Gastrocnemius medialis (tissue), 4 donors: ENCODE measurements at regions not wholly inside any gene's neighbourhood (a gene's known extent, or its start where the extent isn't known, plus 50 kb on each side); places are given as distances from the start of the nearest gene placed in this dataset.

Experiments used
- POLR2A ChIP-seq, 2 donors: fragments of 450-650 bp; IDR thresholded peaks; one replicate each; pipeline ENCODE4 v1.6.1; 2017; ENCODE audit warnings: antibody characterized with exemption in 2 of 2, mild to moderate bottlenecking in 2 of 2, moderate library complexity in 2 of 2
- TF ChIP-seq, protein P1 (sequence below), 5 experiments: fragments of 450-650 bp in 3 of 5; fragments of 200-600 bp in 2 of 5; sonication (generic) in 2 of 5; IDR thresholded peaks in 4 of 5; conservative IDR thresholded peaks in 1 of 5; 1 replicate in 4 of 5; 2 replicates in 1 of 5; pipeline ENCODE4 v1.5.1; 2016 to 2019; ENCODE audit warnings: antibody characterized with exemption in 5 of 5, mild to moderate bottlenecking in 3 of 5, moderate library complexity in 3 of 5

DNA sequence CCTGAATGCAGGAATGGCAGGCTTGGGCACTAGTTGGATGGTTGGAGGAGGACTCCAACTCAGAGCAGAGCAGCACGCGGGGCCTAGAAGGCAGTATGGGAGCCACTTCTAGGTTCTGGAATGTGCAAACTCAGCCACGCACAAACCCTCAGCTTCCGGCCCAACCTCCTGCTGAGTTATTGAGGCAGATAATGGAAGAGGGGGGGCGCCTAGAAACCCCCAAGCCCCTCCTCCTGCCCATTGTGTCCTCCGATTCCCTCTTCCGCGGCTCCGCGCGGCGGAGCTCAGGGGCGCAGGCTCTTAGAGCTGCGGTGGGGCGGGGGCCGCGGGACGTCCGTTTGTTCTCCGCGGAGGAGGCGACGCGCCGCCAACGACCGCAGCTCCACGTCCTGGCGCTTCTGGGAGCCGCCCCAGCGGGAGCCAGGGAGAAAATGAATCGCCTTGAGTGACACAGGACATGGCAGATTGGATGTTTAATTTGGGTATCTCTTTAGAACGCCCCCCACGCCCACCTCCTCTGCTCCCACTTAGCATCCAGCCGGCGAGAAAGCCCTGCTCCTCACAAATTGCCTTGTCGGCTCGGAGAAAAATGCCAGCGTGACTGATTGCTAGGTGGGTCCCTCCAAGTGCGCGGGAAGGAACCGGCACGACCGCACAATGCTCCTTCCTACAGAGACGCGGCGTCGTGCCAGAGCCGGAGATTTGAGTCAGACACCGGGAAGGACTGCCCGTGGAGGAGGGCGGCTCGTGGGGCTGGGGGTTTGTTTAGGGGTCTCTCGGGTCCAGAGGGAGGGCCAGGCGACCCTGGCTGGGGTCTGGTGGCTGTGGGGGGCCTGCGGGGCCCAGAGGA, 144.6 kb downstream of the NECTIN1 start:
- no peak for TF ChIP-seq POLR2A (IDR thresholded peaks at IDR 0.05)
- TF ChIP-seq, protein P1, sequence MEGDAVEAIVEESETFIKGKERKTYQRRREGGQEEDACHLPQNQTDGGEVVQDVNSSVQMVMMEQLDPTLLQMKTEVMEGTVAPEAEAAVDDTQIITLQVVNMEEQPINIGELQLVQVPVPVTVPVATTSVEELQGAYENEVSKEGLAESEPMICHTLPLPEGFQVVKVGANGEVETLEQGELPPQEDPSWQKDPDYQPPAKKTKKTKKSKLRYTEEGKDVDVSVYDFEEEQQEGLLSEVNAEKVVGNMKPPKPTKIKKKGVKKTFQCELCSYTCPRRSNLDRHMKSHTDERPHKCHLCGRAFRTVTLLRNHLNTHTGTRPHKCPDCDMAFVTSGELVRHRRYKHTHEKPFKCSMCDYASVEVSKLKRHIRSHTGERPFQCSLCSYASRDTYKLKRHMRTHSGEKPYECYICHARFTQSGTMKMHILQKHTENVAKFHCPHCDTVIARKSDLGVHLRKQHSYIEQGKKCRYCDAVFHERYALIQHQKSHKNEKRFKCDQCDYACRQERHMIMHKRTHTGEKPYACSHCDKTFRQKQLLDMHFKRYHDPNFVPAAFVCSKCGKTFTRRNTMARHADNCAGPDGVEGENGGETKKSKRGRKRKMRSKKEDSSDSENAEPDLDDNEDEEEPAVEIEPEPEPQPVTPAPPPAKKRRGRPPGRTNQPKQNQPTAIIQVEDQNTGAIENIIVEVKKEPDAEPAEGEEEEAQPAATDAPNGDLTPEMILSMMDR (IDR thresholded peaks at IDR 0.05 in 4 of 5, conservative IDR thresholded peaks at IDR 0.05 in 1 of 5): no peak
